Neural cell (in vitro differentiated cells): ENCODE measurements at regions not wholly inside any gene's neighbourhood (a gene's known extent, or its start where the extent isn't known, plus 50 kb on each side); places are given as distances from the start of the nearest gene placed in this dataset.

Experiments used
- REST ChIP-seq: IDR thresholded peaks from 2 replicates; pipeline ENCODE4 v1.6.1; 2012; ENCODE audit warnings: borderline replicate concordance
- TF ChIP-seq, protein P1 (sequence below): fragments of 450-650 bp; IDR thresholded peaks from 2 replicates; pipeline ENCODE4 v1.5.1; 2014; ENCODE audit warnings: antibody characterized with exemption, mild to moderate bottlenecking, moderate library complexity; ENCODE audit not compliant: poor library complexity, severe bottlenecking

DNA sequence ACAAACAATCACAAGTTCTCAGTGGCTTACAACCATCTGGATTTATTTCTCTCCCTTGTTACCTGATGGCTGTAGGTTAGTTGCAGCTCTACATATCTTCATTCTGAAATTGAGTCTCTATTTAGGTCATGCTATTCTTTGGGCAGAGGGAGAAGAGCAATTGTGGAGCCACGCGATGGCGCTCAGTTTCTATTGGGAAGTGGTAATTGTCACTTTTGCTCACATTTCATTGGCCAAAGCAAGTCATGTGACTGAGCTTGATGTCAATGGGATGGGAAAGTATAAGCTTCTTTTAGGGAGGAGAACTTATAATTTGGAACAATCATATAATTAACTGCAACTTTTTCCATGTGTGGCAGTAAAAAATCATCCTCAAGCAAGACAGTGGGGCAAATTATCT lies 166.5 kb downstream of the LMO4 start:
- TF ChIP-seq, protein P1, sequence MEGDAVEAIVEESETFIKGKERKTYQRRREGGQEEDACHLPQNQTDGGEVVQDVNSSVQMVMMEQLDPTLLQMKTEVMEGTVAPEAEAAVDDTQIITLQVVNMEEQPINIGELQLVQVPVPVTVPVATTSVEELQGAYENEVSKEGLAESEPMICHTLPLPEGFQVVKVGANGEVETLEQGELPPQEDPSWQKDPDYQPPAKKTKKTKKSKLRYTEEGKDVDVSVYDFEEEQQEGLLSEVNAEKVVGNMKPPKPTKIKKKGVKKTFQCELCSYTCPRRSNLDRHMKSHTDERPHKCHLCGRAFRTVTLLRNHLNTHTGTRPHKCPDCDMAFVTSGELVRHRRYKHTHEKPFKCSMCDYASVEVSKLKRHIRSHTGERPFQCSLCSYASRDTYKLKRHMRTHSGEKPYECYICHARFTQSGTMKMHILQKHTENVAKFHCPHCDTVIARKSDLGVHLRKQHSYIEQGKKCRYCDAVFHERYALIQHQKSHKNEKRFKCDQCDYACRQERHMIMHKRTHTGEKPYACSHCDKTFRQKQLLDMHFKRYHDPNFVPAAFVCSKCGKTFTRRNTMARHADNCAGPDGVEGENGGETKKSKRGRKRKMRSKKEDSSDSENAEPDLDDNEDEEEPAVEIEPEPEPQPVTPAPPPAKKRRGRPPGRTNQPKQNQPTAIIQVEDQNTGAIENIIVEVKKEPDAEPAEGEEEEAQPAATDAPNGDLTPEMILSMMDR = no peak
- no peak for TF ChIP-seq REST
